ENCODE measurements at regions not wholly inside any gene's neighbourhood (a gene's known extent, or its start where the extent isn't known, plus 50 kb on each side); places are given as distances from the start of the nearest gene placed in this dataset.
"Not testable (repeated sequence)": the region's sequence is repeated elsewhere in the genome, so short reads cannot be mapped to it uniquely, and the experiment has no call there.

DNA sequence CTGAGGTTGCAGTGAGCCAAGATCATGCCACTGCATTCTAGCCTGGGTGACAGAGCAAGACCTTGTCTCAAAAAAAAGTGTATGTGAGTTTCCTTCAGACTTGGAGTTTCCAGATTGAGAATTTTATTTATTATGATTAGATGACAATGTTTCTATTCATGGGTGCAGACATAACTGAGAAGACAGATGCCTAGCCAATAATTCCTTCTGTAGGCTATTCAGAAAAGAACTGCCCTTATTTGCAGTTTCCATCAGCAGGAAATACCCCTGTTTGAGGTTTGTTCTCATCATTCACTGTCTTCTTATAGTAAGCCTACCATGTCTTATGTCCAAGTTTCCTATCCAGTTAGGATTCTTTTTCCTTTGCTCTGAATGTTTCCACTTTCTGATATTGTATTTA is 269.0 kb downstream of the KTN1 start:
- DNase-seq (ENCODE audit: low read depth in 2 of 2), result no peak
- TF ChIP-seq, protein P1, sequence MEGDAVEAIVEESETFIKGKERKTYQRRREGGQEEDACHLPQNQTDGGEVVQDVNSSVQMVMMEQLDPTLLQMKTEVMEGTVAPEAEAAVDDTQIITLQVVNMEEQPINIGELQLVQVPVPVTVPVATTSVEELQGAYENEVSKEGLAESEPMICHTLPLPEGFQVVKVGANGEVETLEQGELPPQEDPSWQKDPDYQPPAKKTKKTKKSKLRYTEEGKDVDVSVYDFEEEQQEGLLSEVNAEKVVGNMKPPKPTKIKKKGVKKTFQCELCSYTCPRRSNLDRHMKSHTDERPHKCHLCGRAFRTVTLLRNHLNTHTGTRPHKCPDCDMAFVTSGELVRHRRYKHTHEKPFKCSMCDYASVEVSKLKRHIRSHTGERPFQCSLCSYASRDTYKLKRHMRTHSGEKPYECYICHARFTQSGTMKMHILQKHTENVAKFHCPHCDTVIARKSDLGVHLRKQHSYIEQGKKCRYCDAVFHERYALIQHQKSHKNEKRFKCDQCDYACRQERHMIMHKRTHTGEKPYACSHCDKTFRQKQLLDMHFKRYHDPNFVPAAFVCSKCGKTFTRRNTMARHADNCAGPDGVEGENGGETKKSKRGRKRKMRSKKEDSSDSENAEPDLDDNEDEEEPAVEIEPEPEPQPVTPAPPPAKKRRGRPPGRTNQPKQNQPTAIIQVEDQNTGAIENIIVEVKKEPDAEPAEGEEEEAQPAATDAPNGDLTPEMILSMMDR (IDR thresholded peaks at IDR 0.05; ENCODE audit: low read depth, low read length), result no peak
- no peak overlapping the region for H3K4me3 ChIP-seq (replicated peaks in 1 of 2; ENCODE audit: low read depth in 2 of 2, low read length in 2 of 2)

DNA sequence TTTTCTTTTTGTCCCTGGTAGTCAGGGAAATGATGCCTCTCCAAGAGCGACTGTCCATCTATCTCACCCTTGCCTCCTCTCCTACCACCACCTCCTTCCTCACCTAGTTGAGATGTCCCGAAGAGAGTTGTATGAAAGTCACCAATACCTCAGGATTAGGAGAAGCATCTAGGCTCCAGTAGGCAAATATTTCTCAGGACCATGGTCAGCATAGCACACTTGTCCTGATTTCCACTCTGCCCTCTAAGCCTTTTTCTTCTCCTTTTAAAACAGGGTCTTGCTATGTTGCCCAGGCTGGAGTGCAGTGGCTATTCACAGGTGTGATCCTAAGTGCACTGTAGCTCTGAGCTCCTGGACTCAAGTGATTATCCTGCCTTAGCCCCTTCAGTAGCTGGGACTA is 268.4 kb upstream of the PELI2 start:
- no peak for DNase-seq (ENCODE audit: low read depth in 2 of 2)
- TF ChIP-seq, protein P1 (IDR thresholded peaks at IDR 0.05; ENCODE audit: low read depth, low read length), result no peak
- H3K4me3 ChIP-seq (replicated peaks in 1 of 2; ENCODE audit: low read depth in 2 of 2, low read length in 2 of 2), result no peak overlapping the region

DNA sequence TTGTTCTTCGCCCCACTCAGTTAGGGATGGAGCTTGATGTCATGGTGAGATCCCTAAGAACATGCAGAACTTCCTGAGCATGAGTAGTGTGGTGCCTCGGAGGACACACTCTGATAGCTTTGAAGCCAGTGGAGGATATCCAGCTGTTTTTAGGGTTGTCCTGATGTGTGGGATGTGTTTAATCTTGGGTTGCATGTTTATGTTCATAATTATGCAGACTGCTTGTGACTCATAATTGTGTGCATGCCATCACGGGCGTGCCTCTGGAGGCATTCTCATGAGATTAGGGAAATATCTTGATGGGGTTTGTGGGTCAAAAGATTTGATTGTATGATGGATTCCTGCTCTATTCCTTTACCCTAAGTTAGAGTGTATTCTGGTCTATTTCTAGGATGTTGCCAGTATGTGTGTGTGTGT is 267.4 kb upstream of the PELI2 start:
- DNase-seq (ENCODE audit: low read depth in 2 of 2), result peak; percentile 51 to 76
- TF ChIP-seq, protein P1 (IDR thresholded peaks at IDR 0.05; ENCODE audit: low read depth, low read length), result no peak
- no peak overlapping the region for H3K4me3 ChIP-seq (replicated peaks in 1 of 2; ENCODE audit: low read depth in 2 of 2, low read length in 2 of 2)

DNA sequence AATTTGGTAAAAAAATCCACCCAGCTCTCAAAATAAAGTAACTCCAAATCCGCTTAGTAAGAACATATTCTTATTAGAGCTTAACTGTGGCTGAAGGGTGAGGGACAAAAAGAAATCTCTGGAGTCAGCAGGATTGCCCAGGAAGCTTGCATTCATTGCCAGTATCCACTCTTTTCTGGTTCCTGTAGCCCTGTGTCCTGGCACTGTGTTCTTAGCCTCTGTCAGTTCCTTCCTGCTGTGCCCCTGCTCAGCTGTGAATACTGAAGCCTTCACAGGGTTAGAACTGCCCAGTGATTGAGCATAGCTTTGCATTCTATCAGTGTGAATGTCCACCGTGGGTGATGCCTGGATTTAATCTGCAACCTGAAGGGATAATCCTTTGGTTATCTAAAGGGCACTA is 266.9 kb upstream of the PELI2 start:
- TF ChIP-seq, protein P1 (IDR thresholded peaks at IDR 0.05; ENCODE audit: low read depth, low read length), result no peak
- peak in 1 of 2 donors; percentile 37 for DNase-seq (ENCODE audit: low read depth in 2 of 2)
- no peak overlapping the region for H3K4me3 ChIP-seq (replicated peaks in 1 of 2; ENCODE audit: low read depth in 2 of 2, low read length in 2 of 2)

DNA sequence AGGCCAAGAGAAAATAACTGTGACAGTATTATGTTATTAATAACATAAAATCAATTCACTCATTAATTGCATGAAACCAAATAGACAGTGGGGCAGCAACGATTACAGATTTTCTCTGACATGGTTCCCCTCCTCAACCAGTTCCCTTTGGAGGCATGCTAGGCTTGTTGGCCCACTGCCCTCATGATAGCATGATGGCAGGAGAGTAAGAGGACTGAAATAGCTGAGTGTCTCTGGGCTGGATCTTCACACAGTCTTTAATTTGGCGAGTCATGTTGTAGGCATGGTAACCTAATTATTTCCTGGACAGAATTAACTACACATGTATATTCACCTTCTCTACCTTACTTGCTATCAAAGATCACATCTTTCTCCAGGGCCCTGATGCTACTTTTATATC is 266.2 kb upstream of the PELI2 start:
- H3K4me3 ChIP-seq (replicated peaks in 1 of 2; ENCODE audit: low read depth in 2 of 2, low read length in 2 of 2), result no peak overlapping the region
- TF ChIP-seq, protein P1 (IDR thresholded peaks at IDR 0.05; ENCODE audit: low read depth, low read length), result no peak
- peak in 1 of 2 donors; percentile 12 for DNase-seq (ENCODE audit: low read depth in 2 of 2)

DNA sequence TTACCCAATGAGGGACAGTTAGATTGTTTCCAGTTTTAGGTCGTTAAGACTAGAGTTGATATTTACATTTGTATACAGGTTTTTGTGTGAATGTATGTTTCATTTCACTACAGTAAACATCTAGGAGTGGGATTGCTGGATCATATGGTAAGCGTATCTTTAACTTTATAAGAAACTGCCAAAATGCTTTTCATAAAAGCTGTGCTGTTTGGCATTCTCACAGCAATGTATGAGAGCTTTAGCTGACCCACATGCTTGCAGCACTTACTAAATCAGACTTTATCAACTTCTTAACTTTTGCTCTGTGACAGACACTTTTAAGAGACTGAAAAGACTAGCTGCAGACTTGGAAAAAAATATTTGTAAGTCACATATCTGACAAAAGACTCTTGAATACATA is 262.5 kb upstream of the PELI2 start:
- no peak overlapping the region for H3K4me3 ChIP-seq (replicated peaks in 1 of 2; ENCODE audit: low read depth in 2 of 2, low read length in 2 of 2)
- no peak for DNase-seq (ENCODE audit: low read depth in 2 of 2)
- TF ChIP-seq, protein P1 (IDR thresholded peaks at IDR 0.05; ENCODE audit: low read depth, low read length), result no peak

DNA sequence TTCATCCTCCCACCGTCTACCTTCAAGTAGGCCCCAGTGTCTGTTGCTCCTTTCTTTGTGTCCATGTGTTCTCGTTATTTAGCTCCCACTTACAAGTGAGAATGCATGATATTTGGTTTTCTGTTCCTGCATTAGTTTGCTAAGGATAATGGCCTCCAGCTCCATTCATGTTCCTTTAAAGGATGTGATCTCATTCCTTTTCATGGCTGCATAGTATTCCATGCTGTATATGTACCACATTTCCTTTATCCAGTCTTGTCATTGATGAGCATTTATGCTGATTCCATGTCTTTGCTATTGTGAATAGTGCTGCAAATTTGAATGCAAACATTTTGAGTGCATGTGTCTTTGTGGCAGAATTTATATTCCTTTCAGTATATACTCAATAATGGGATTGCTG is 259.6 kb upstream of the PELI2 start:
- DNase-seq (ENCODE audit: low read depth in 2 of 2), result no peak
- TF ChIP-seq, protein P1 (IDR thresholded peaks at IDR 0.05; ENCODE audit: low read depth, low read length), result no peak
- H3K4me3 ChIP-seq (replicated peaks in 1 of 2; ENCODE audit: low read depth in 2 of 2, low read length in 2 of 2), result no peak overlapping the region

DNA sequence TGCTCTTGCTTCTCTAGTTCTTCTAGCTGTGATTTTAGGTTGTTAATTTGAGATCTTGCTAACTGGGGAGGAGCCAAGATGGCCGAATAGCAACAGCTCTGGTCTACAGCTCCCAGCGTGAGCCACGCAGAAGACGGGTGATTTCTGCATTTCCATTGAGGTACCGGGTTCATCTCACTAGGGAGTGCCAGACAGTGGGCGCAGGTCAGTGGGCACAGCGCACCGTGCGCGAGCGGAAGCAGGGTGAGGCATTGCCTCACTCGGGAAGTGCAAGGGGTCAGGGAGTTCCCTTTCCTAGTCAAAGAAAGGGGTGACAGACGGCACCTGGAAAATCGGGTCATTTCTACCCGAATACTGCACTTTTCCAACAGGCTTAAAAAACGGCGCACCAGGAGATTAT is 256.6 kb upstream of the PELI2 start:
- H3K4me3 ChIP-seq (replicated peaks in 1 of 2; ENCODE audit: low read depth in 2 of 2, low read length in 2 of 2); DNase-seq (ENCODE audit: low read depth in 2 of 2): not testable (repeated sequence)

Measured in cardiac fibroblast (primary cell).